Gastroesophageal sphincter (tissue), 4 donors: ENCODE measurements at regions not wholly inside any gene's neighbourhood (a gene's known extent, or its start where the extent isn't known, plus 50 kb on each side); places are given as distances from the start of the nearest gene placed in this dataset.

ENCODE experiments used
- ATAC-seq: fragments of 150-250 bp; one replicate; pipeline ENCODE4 v1.9.1; 2016; ENCODE audit warnings: mild to moderate bottlenecking, moderate library complexity
- H3K27ac ChIP-seq, 4 donors: fragments of 200-600 bp; sonication (generic) in 3 of 4; 1 replicate in 3 of 4; 2 replicates in 1 of 4; pipeline ENCODE4 v1.5.1; 2016 to 2019
- H3K27me3 ChIP-seq: fragments of 200-600 bp; sonication (generic); one replicate; pipeline ENCODE4 v1.5.1; 2019
- H3K36me3 ChIP-seq, 2 donors: fragments of 200-600 bp; sonication (generic); one replicate each; pipeline ENCODE4 v1.5.1; 2019; ENCODE audit warnings: control low read depth in 1 of 2
- H3K4me1 ChIP-seq, 3 donors: fragments of 200-600 bp; sonication (generic); 1 replicate in 2 of 3; 2 replicates in 1 of 3; pipeline ENCODE4 v1.5.1; 2016 to 2019; ENCODE audit warnings: control low read depth in 2 of 3
- H3K4me3 ChIP-seq, 2 donors: fragments of 200-600 bp; sonication (generic); one replicate each; pipeline ENCODE4 v1.5.1; 2019; ENCODE audit warnings: mild to moderate bottlenecking in 1 of 2, moderate library complexity in 1 of 2
- H3K9me3 ChIP-seq, 3 donors: fragments of 200-600 bp; sonication (generic); one replicate each; pipeline ENCODE4 v1.5.1; 2017 to 2019; ENCODE audit warnings: control low read depth in 2 of 3
- CTCF ChIP-seq, 4 experiments: fragments of 200-600 bp in 2 of 4; fragments of 450-650 bp in 2 of 4; sonication (generic) in 1 of 4; IDR thresholded peaks; one replicate each; pipeline ENCODE4 v1.5.1; 2017 to 2019; ENCODE audit warnings: antibody characterized with exemption in 4 of 4, mild to moderate bottlenecking in 2 of 4, moderate library complexity in 2 of 4
- EP300 ChIP-seq: sonication (generic); formaldehyde crosslinking; IDR thresholded peaks from one replicate; pipeline ENCODE4 v1.6.1; 2017; ENCODE audit warnings: antibody characterized with exemption, mild to moderate bottlenecking
- POLR2A ChIP-seq, 2 donors: fragments of 450-650 bp; IDR thresholded peaks; one replicate each; pipeline ENCODE4 v1.6.1; 2017; ENCODE audit warnings: antibody characterized with exemption in 2 of 2, mild to moderate bottlenecking in 2 of 2, moderate library complexity in 1 of 2
- POLR2AphosphoS5 ChIP-seq: sonication (generic); formaldehyde crosslinking; IDR thresholded peaks from one replicate; pipeline ENCODE4 v1.6.1; 2017; ENCODE audit warnings: antibody characterized with exemption
- WGBS, 2 donors: methylation state at CpG; one replicate each; pipeline ENCODE4 v1.1.5; 2018; ENCODE audit warnings: low coverage in 1 of 2; 5-methylcytosine and 5-hydroxymethylcytosine counted together

GRCh38 chr5:166188501-166189325 is 2102.7 kb upstream of the WWC1 start:
- no peaks in the 10 kb centered on the region for H3K27me3 ChIP-seq
- no peaks in the 10 kb centered on the region for H3K4me1 ChIP-seq
- H3K27ac ChIP-seq, result no peak overlapping the region
- H3K4me3 ChIP-seq, result no peak overlapping the region
- TF ChIP-seq POLR2AphosphoS5 (no peak), EP300 (no peak), POLR2A (IDR thresholded peaks at IDR 0.05) (no peak), CTCF (IDR thresholded peaks at IDR 0.05) (no peak)
- H3K9me3 ChIP-seq, result no peaks in the 10 kb centered on the region
- ATAC-seq, result no peak
- H3K36me3 ChIP-seq, result no peaks in the 10 kb centered on the region
- WGBS, 2 donors, result 86 to 88% methylated on average over 6 to 7 of the region's 7 CpGs

GRCh38 chr5:166192696-166193095 is 2098.7 kb upstream of the WWC1 start:
- Histone ChIP-seq H3K27me3 (no peaks in the 10 kb centered on the region), H3K9me3 (no peaks in the 10 kb centered on the region), H3K36me3 (no peaks in the 10 kb centered on the region), H3K4me1 (no peaks in the 10 kb centered on the region), H3K4me3 (no peak overlapping the region), H3K27ac (no peak overlapping the region)
- TF ChIP-seq POLR2A (IDR thresholded peaks at IDR 0.05) (no peak), POLR2AphosphoS5 (no peak), CTCF (IDR thresholded peaks at IDR 0.05) (no peak), EP300 (no peak)
- 22 to 29% methylated on average over 3 of the region's 3 CpGs for WGBS, 2 donors
- no peak for ATAC-seq

GRCh38 chr5:166195981-166196380 is 2095.5 kb upstream of the WWC1 start:
- TF ChIP-seq CTCF (IDR thresholded peaks at IDR 0.05), result no peak
- no peak for TF ChIP-seq POLR2A (IDR thresholded peaks at IDR 0.05)
- no peak for TF ChIP-seq POLR2AphosphoS5
- TF ChIP-seq EP300, result no peak

GRCh38 chr5:166200532-166200931 is 2090.9 kb upstream of the WWC1 start:
- TF ChIP-seq POLR2AphosphoS5 (no peak), CTCF (IDR thresholded peaks at IDR 0.05) (no peak), EP300 (no peak), POLR2A (IDR thresholded peaks at IDR 0.05) (no peak)
- Histone ChIP-seq H3K4me1 (no peaks in the 10 kb centered on the region), H3K36me3 (no peaks in the 10 kb centered on the region), H3K27ac (no peak overlapping the region), H3K4me3 (no peak overlapping the region), H3K27me3 (no peaks in the 10 kb centered on the region), H3K9me3 (no peaks in the 10 kb centered on the region)
- WGBS, 2 donors, result 75 to 92% methylated on average over 2 of the region's 2 CpGs
- ATAC-seq, result no peak

More at GRCh38 chr5:166195981-166196380, 2095.5 kb upstream of the WWC1 start:
- Histone ChIP-seq H3K9me3 (no peaks in the 10 kb centered on the region), H3K4me1 (no peaks in the 10 kb centered on the region), H3K36me3 (no peaks in the 10 kb centered on the region), H3K27ac (no peak overlapping the region), H3K27me3 (no peaks in the 10 kb centered on the region), H3K4me3 (no peak overlapping the region)
- no peak for ATAC-seq
- 80 to 88% methylated on average over 1 to 3 of the region's 3 CpGs for WGBS, 2 donors

- Histone ChIP-seq H3K36me3 (no peaks in the 10 kb centered on the region), H3K27me3 (no peaks in the 10 kb centered on the region), H3K27ac (no peak overlapping the region), H3K4me3 (no peak overlapping the region), H3K9me3 (no peaks in the 10 kb centered on the region), H3K4me1 (no peaks in the 10 kb centered on the region)
- ATAC-seq, result no peak
- WGBS, 2 donors, result 79 to 81% methylated on average over 2 to 3 of the region's 3 CpGs
- TF ChIP-seq CTCF (IDR thresholded peaks at IDR 0.05) (no peak), POLR2AphosphoS5 (no peak), POLR2A (IDR thresholded peaks at IDR 0.05) (no peak), EP300 (no peak)
Measured at GRCh38 chr5:166211640-166212039, 2079.8 kb upstream of the WWC1 start.
